ENCODE measurements at regions not wholly inside any gene's neighbourhood (a gene's known extent, or its start where the extent isn't known, plus 50 kb on each side); places are given as distances from the start of the nearest gene placed in this dataset.

- Histone ChIP-seq H3K27ac (ENCODE audit: low read length) (no peak overlapping the region), H3K4me3 (ENCODE audit: low read length) (no peak overlapping the region), H3K4me1 (ENCODE audit: control insufficient read depth, insufficient read depth, low read length) (peaks cover 3% of the 10 kb centered on the region), H3K9me3 (ENCODE audit: control insufficient read depth, low read depth, low read length) (no peaks in the 10 kb centered on the region), H3K27me3 (ENCODE audit: control insufficient read depth, insufficient read depth, low read length) (no peaks in the 10 kb centered on the region), H3K36me3 (ENCODE audit: control insufficient read depth, insufficient read depth, low read length) (no peaks in the 10 kb centered on the region)
- 57% methylated on average over 1 of the region's 5 CpGs for WGBS (ENCODE audit: insufficient coverage, low lambda C conversion rate)
- DNase-seq = no peak
Observed at GRCh38 chr16:73166441-73166851, 118.5 kb upstream of the ZFHX3 start.

GRCh38 chr16:73163238-73163815 is 115.4 kb upstream of the ZFHX3 start:
- no peak overlapping the region for H3K27ac ChIP-seq (ENCODE audit: low read length)
- H3K9me3 ChIP-seq (ENCODE audit: control insufficient read depth, low read depth, low read length) = no peaks in the 10 kb centered on the region
- WGBS (ENCODE audit: insufficient coverage, low lambda C conversion rate) = 80% methylated on average over 1 of the region's 5 CpGs
- no peaks in the 10 kb centered on the region for H3K36me3 ChIP-seq (ENCODE audit: control insufficient read depth, insufficient read depth, low read length)
- no peaks in the 10 kb centered on the region for H3K27me3 ChIP-seq (ENCODE audit: control insufficient read depth, insufficient read depth, low read length)
- peaks cover 3% of the 10 kb centered on the region for H3K4me1 ChIP-seq (ENCODE audit: control insufficient read depth, insufficient read depth, low read length)
- DNase-seq = no peak
- H3K4me3 ChIP-seq (ENCODE audit: low read length) = no peak overlapping the region

GRCh38 chr16:73161977-73162376 is 114.0 kb upstream of the ZFHX3 start:
- Histone ChIP-seq H3K27me3 (ENCODE audit: control insufficient read depth, insufficient read depth, low read length) (no peaks in the 10 kb centered on the region), H3K4me1 (ENCODE audit: control insufficient read depth, insufficient read depth, low read length) (no peaks in the 10 kb centered on the region), H3K27ac (ENCODE audit: low read length) (no peak overlapping the region), H3K4me3 (ENCODE audit: low read length) (no peak overlapping the region), H3K9me3 (ENCODE audit: control insufficient read depth, low read depth, low read length) (no peaks in the 10 kb centered on the region), H3K36me3 (ENCODE audit: control insufficient read depth, insufficient read depth, low read length) (no peaks in the 10 kb centered on the region)
- WGBS (ENCODE audit: insufficient coverage, low lambda C conversion rate) = no CpG with 5 or more reads among the region's 4 CpGs
- DNase-seq = peak; percentile 79 to 89

- no peak overlapping the region for H3K27ac ChIP-seq (ENCODE audit: low read length)
- H3K4me3 ChIP-seq (ENCODE audit: low read length) = no peak overlapping the region
- no peaks in the 10 kb centered on the region for H3K4me1 ChIP-seq (ENCODE audit: control insufficient read depth, insufficient read depth, low read length)
- H3K9me3 ChIP-seq (ENCODE audit: control insufficient read depth, low read depth, low read length) = no peaks in the 10 kb centered on the region
- no peaks in the 10 kb centered on the region for H3K27me3 ChIP-seq (ENCODE audit: control insufficient read depth, insufficient read depth, low read length)
- WGBS (ENCODE audit: insufficient coverage, low lambda C conversion rate) = 100% methylated on average over 1 of the region's 5 CpGs
- DNase-seq = no peak
- no peaks in the 10 kb centered on the region for H3K36me3 ChIP-seq (ENCODE audit: control insufficient read depth, insufficient read depth, low read length)
Observed at GRCh38 chr16:73159296-73159695, 111.4 kb upstream of the ZFHX3 start.

GRCh38 chr16:73157861-73158260 is 109.9 kb upstream of the ZFHX3 start:
- no peak overlapping the region for H3K27ac ChIP-seq (ENCODE audit: low read length)
- H3K27me3 ChIP-seq (ENCODE audit: control insufficient read depth, insufficient read depth, low read length) = no peaks in the 10 kb centered on the region
- H3K4me3 ChIP-seq (ENCODE audit: low read length) = no peak overlapping the region
- no peaks in the 10 kb centered on the region for H3K9me3 ChIP-seq (ENCODE audit: control insufficient read depth, low read depth, low read length)
- DNase-seq = no peak
- no peaks in the 10 kb centered on the region for H3K36me3 ChIP-seq (ENCODE audit: control insufficient read depth, insufficient read depth, low read length)
- no CpG with 5 or more reads among the region's 3 CpGs for WGBS (ENCODE audit: insufficient coverage, low lambda C conversion rate)
- H3K4me1 ChIP-seq (ENCODE audit: control insufficient read depth, insufficient read depth, low read length) = no peaks in the 10 kb centered on the region

GRCh38 chr16:73154063-73154870 is 106.3 kb upstream of the ZFHX3 start:
- Histone ChIP-seq H3K27me3 (ENCODE audit: control insufficient read depth, insufficient read depth, low read length) (no peaks in the 10 kb centered on the region), H3K4me1 (ENCODE audit: control insufficient read depth, insufficient read depth, low read length) (no peaks in the 10 kb centered on the region), H3K36me3 (ENCODE audit: control insufficient read depth, insufficient read depth, low read length) (no peaks in the 10 kb centered on the region), H3K27ac (ENCODE audit: low read length) (no peak overlapping the region), H3K9me3 (ENCODE audit: control insufficient read depth, low read depth, low read length) (no peaks in the 10 kb centered on the region), H3K4me3 (ENCODE audit: low read length) (no peak overlapping the region)
- DNase-seq = no peak
- 100% methylated on average over 3 of the region's 10 CpGs for WGBS (ENCODE audit: insufficient coverage, low lambda C conversion rate)

GRCh38 chr16:73152386-73153125 is 104.6 kb upstream of the ZFHX3 start:
- H3K4me3 ChIP-seq (ENCODE audit: low read length) = no peak overlapping the region
- no peak for DNase-seq
- H3K27me3 ChIP-seq (ENCODE audit: control insufficient read depth, insufficient read depth, low read length) = no peaks in the 10 kb centered on the region
- no CpG with 5 or more reads among the region's 7 CpGs for WGBS (ENCODE audit: insufficient coverage, low lambda C conversion rate)
- H3K27ac ChIP-seq (ENCODE audit: low read length) = no peak overlapping the region
- H3K9me3 ChIP-seq (ENCODE audit: control insufficient read depth, low read depth, low read length) = no peaks in the 10 kb centered on the region
- no peaks in the 10 kb centered on the region for H3K36me3 ChIP-seq (ENCODE audit: control insufficient read depth, insufficient read depth, low read length)
- H3K4me1 ChIP-seq (ENCODE audit: control insufficient read depth, insufficient read depth, low read length) = no peaks in the 10 kb centered on the region

- no peaks in the 10 kb centered on the region for H3K9me3 ChIP-seq (ENCODE audit: control insufficient read depth, low read depth, low read length)
- H3K27me3 ChIP-seq (ENCODE audit: control insufficient read depth, insufficient read depth, low read length) = no peaks in the 10 kb centered on the region
- DNase-seq = no peak
- no peak overlapping the region for H3K4me3 ChIP-seq (ENCODE audit: low read length)
- whole genome bisulfite sequencing (ENCODE audit: insufficient coverage, low lambda C conversion rate) = 80% methylated on average over 1 of the region's 6 CpGs
- no peaks in the 10 kb centered on the region for H3K36me3 ChIP-seq (ENCODE audit: control insufficient read depth, insufficient read depth, low read length)
- no peak overlapping the region for H3K27ac ChIP-seq (ENCODE audit: low read length)
- H3K4me1 ChIP-seq (ENCODE audit: control insufficient read depth, insufficient read depth, low read length) = no peaks in the 10 kb centered on the region
Observed at GRCh38 chr16:73151941-73152340, 104.0 kb upstream of the ZFHX3 start.

- no peak overlapping the region for H3K27ac ChIP-seq (ENCODE audit: low read length)
- no peak overlapping the region for H3K4me3 ChIP-seq (ENCODE audit: low read length)
- H3K36me3 ChIP-seq (ENCODE audit: control insufficient read depth, insufficient read depth, low read length) = no peaks in the 10 kb centered on the region
- H3K4me1 ChIP-seq (ENCODE audit: control insufficient read depth, insufficient read depth, low read length) = no peaks in the 10 kb centered on the region
- H3K27me3 ChIP-seq (ENCODE audit: control insufficient read depth, insufficient read depth, low read length) = no peaks in the 10 kb centered on the region
- no peaks in the 10 kb centered on the region for H3K9me3 ChIP-seq (ENCODE audit: control insufficient read depth, low read depth, low read length)
- 60% methylated on average over 1 of the region's 5 CpGs for WGBS (ENCODE audit: insufficient coverage, low lambda C conversion rate)
- no peak for DNase-seq
Observed at GRCh38 chr16:73151225-73151624, 103.3 kb upstream of the ZFHX3 start.

- H3K27ac ChIP-seq (ENCODE audit: low read length) = no peak overlapping the region
- no peaks in the 10 kb centered on the region for H3K9me3 ChIP-seq (ENCODE audit: control insufficient read depth, low read depth, low read length)
- no peak for DNase-seq
- H3K4me1 ChIP-seq (ENCODE audit: control insufficient read depth, insufficient read depth, low read length) = no peaks in the 10 kb centered on the region
- no peaks in the 10 kb centered on the region for H3K36me3 ChIP-seq (ENCODE audit: control insufficient read depth, insufficient read depth, low read length)
- 88% methylated on average over 4 of the region's 4 CpGs for WGBS (ENCODE audit: insufficient coverage, low lambda C conversion rate)
- H3K27me3 ChIP-seq (ENCODE audit: control insufficient read depth, insufficient read depth, low read length) = no peaks in the 10 kb centered on the region
- no peak overlapping the region for H3K4me3 ChIP-seq (ENCODE audit: low read length)
Observed at GRCh38 chr16:73150786-73151185, 102.9 kb upstream of the ZFHX3 start.

Measured in large intestine (tissue), 3 donors.